CD4-positive, alpha-beta T cell (primary cell): ENCODE measurements at regions not wholly inside any gene's neighbourhood (a gene's known extent, or its start where the extent isn't known, plus 50 kb on each side); places are given as distances from the start of the nearest gene placed in this dataset.
"Not testable (repeated sequence)": the region's sequence is repeated elsewhere in the genome, so short reads cannot be mapped to it uniquely, and the experiment has no call there.

Experiments used
- ATAC-seq: fragments of 200-7000 bp; cut with Tn5 transposase; one replicate; pipeline ENCODE4 v1.10.0; 2022; ENCODE audit warnings: mild to moderate bottlenecking; ENCODE audit not compliant: poor library complexity
- CTCF ChIA-PET: fragments of 350-600 bp; sonication (Branson Sonifier 250); formaldehyde crosslinking; loops from one replicate; lab custom pipeline; 2021; ENCODE audit warnings: antibody characterized with exemption, inconsistent platforms; lab: Charles Lee
- POLR2A ChIA-PET: fragments of 350-600 bp; sonication (Branson Sonifier 250); formaldehyde crosslinking; loops from one replicate; lab custom pipeline; 2021; ENCODE audit warnings: antibody characterized with exemption, inconsistent platforms; lab: Charles Lee
- DNase-seq, 14 experiments: peaks; one replicate each; pipeline ENCODE4 v3.0.0-alpha.2; 2013 to 2020; ENCODE audit warnings: mixed read lengths in 2 of 14
- H3K27ac ChIP-seq, 2 donors: one replicate each; pipeline versions ENCODE4 v1.5.1 to v1.7.0; 2013; ENCODE audit warnings: low read length in 2 of 2, low read depth in 1 of 2, mild to moderate bottlenecking in 1 of 2
- H3K27me3 ChIP-seq, 2 experiments: 1 replicate in 1 of 2; 2 replicates in 1 of 2; pipeline versions ENCODE4 v1.6.1 to v1.7.0; 2013; ENCODE audit warnings: low read length in 2 of 2, control low read depth in 1 of 2, mild to moderate bottlenecking in 1 of 2, moderate library complexity in 1 of 2; ENCODE audit not compliant: insufficient read depth in 2 of 2, control insufficient read depth in 1 of 2
- H3K36me3 ChIP-seq: one replicate; pipeline ENCODE4 v1.6.1; 2013; ENCODE audit warnings: low read length, control low read depth; ENCODE audit not compliant: insufficient read depth
- H3K4me1 ChIP-seq: one replicate; pipeline ENCODE4 v1.6.1; 2013; ENCODE audit warnings: low read length, control low read depth; ENCODE audit not compliant: insufficient read depth
- H3K4me3 ChIP-seq: one replicate; pipeline ENCODE4 v1.5.1; 2013; ENCODE audit warnings: mild to moderate bottlenecking, low read length, moderate library complexity
- H3K9me3 ChIP-seq, 2 experiments: 1 replicate in 1 of 2; 2 replicates in 1 of 2; pipeline versions ENCODE4 v1.6.1 to v1.7.0; 2013; ENCODE audit warnings: low read length in 2 of 2, mild to moderate bottlenecking in 2 of 2, control low read depth in 1 of 2, moderate library complexity in 1 of 2; ENCODE audit not compliant: control insufficient read depth in 1 of 2, insufficient read depth in 1 of 2
- H3K27ac Mint-ChIP-seq: one replicate; pipeline ENCODE4 v1.8.0; 2020; ENCODE audit warnings: mixed read lengths
- H3K27me3 Mint-ChIP-seq: one replicate; pipeline ENCODE4 v1.8.0; 2021; ENCODE audit warnings: mixed read lengths
- H3K36me3 Mint-ChIP-seq: one replicate; pipeline ENCODE4 v1.8.0; 2021; ENCODE audit warnings: low read depth, mixed read lengths
- H3K4me1 Mint-ChIP-seq: one replicate; pipeline ENCODE4 v1.8.0; 2021; ENCODE audit warnings: low read depth, mixed read lengths
- H3K4me3 Mint-ChIP-seq: one replicate; pipeline ENCODE4 v1.8.0; 2020; ENCODE audit warnings: mild to moderate bottlenecking, mixed read lengths
- H3K9me3 Mint-ChIP-seq: one replicate; pipeline ENCODE4 v1.8.0; 2020; ENCODE audit warnings: mixed read lengths
- intact Hi-C, 2 experiments: fragments of 100-400 bp; cut with DNase I in 1 of 2; cut with micrococcal nuclease in 1 of 2; formaldehyde crosslinking; loops; one replicate each; pipeline versions ENCODE4 v1.15.1 to v1.9.0; 2023 to 2025; cut with DNase I, micrococcal nuclease
- TF ChIP-seq, protein P1 (sequence below): fragments of 200-600 bp; IDR thresholded peaks from one replicate; pipeline ENCODE4 v1.8.0; 2022; ENCODE audit warnings: antibody characterized with exemption, mild to moderate bottlenecking

DNA sequence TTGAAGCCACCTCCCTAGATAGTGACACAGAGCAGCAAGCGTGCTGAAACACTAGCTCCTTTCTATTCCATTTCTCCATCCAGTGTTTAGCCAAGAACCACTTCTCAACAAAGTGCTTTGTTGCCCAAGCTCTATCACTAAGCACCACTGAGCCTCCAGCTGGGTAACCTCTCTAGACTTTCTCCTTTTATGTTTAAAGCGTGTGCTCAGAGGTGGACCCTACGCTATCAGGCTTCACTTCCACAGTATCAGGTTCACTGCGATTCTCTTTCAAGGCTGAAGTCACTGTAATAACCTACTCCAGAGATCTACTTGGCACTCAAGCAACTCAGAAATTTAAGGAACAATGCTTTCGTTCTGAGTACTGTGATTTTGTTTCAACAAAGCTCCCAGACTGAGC lies 197.9 kb downstream of the LNPK start:
- no peak overlapping the region for H3K27ac Mint-ChIP-seq
- H3K27ac ChIP-seq: no peak overlapping the region

DNA sequence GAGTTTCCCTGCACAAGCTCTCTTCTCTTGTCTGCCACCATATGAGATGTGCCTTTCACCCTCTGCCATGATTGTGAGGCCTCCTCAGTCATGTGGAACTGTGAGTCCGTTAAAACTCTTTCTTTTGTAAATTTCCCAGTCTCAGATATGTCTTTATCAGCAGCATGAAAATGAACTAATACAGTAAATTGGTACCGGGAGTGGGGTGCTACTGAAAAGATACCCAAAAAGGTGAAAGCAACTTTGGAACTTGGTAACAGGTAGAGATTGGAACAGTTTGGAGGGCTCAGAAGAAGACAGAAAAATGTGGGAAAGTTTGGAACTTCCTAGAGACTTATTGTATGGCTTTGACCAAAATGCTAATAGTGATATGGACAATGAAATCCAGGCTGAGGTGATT lies 205.6 kb downstream of the LNPK start:
- H3K36me3 ChIP-seq, POLR2A ChIA-PET, CTCF ChIA-PET: not testable (repeated sequence)

More for the DNA sequence above, 197.9 kb downstream of the LNPK start:
- no peak overlapping the region for H3K4me3 Mint-ChIP-seq
- peaks cover 38% of the 10 kb centered on the region for H3K27me3 Mint-ChIP-seq
- Histone ChIP-seq H3K36me3 (no peaks in the 10 kb centered on the region), H3K4me3 (no peak overlapping the region), H3K4me1 (no peaks in the 10 kb centered on the region), H3K27me3 (no peaks in the 10 kb centered on the region), H3K9me3 (no peaks in the 10 kb centered on the region)
- H3K4me1 Mint-ChIP-seq: no peaks in the 10 kb centered on the region
- ChIA-PET POLR2A (no interaction called here), CTCF (no interaction called here)
- no peaks in the 10 kb centered on the region for H3K9me3 Mint-ChIP-seq
- TF ChIP-seq, protein P1, sequence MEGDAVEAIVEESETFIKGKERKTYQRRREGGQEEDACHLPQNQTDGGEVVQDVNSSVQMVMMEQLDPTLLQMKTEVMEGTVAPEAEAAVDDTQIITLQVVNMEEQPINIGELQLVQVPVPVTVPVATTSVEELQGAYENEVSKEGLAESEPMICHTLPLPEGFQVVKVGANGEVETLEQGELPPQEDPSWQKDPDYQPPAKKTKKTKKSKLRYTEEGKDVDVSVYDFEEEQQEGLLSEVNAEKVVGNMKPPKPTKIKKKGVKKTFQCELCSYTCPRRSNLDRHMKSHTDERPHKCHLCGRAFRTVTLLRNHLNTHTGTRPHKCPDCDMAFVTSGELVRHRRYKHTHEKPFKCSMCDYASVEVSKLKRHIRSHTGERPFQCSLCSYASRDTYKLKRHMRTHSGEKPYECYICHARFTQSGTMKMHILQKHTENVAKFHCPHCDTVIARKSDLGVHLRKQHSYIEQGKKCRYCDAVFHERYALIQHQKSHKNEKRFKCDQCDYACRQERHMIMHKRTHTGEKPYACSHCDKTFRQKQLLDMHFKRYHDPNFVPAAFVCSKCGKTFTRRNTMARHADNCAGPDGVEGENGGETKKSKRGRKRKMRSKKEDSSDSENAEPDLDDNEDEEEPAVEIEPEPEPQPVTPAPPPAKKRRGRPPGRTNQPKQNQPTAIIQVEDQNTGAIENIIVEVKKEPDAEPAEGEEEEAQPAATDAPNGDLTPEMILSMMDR: no peak
- DNase-seq (no peak), ATAC-seq (no peak)
- no peaks in the 10 kb centered on the region for H3K36me3 Mint-ChIP-seq
- intact Hi-C loops: no loop called here

DNA sequence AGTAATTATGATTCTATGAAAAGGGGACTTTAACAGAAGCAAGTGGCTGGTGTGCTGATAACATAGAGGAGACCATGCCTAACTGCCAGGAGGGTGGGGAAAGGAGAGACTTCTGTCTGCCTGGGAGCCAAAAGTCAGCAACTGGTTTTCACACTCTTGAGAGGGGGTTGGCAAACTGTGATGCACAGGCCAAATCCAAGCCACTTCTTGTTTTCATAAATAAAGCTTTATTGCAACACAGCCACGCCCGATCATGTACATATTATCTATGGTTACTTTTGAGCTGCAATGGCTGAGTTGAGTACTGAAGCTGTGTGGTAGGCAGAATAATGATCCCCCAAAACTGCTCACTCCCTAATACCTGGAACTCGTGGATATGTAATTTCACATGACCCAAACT lies 208.4 kb downstream of the LNPK start:
- CTCF ChIA-PET: no interaction called here

More for the DNA sequence above, 205.6 kb downstream of the LNPK start:
- H3K4me1 Mint-ChIP-seq, H3K27me3 Mint-ChIP-seq, H3K27me3 ChIP-seq, H3K27ac Mint-ChIP-seq, H3K27ac ChIP-seq, H3K4me3 Mint-ChIP-seq, H3K36me3 Mint-ChIP-seq, DNase-seq, H3K4me1 ChIP-seq, H3K4me3 ChIP-seq, ATAC-seq, intact Hi-C loops, H3K9me3 Mint-ChIP-seq: not testable (repeated sequence)
- H3K9me3 ChIP-seq: peaks cover 15 to 16% of the 10 kb centered on the region in 2 experiments

DNA sequence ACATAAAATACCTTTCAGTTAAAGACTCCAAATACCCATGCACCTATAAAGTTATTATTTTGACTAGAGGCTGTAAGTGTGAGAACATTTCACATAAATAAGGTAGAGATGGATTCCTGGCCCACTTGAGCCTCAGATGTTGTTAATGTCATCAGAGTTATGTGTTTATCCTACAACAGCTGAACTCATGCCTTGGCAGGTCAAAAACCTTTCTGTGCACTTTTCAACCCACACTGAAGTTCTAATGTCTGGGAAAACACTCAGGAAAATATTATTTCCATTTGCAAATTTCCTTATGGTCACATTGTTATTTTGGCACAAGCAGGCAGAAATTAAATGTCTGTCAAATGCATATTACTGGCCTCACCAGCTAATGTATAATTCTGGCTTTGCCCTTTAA lies 209.2 kb downstream of the LNPK start:
- peaks cover 15 to 16% of the 10 kb centered on the region in 2 experiments for H3K9me3 ChIP-seq
- no peak for DNase-seq
- no peaks in the 10 kb centered on the region for H3K36me3 ChIP-seq
- Mint-ChIP-seq H3K36me3 (no peaks in the 10 kb centered on the region), H3K9me3 (peaks cover 5% of the 10 kb centered on the region), H3K4me3 (no peak overlapping the region), H3K27me3 (no peaks in the 10 kb centered on the region), H3K27ac (no peak overlapping the region), H3K4me1 (no peaks in the 10 kb centered on the region)
- ChIA-PET POLR2A (no interaction called here), CTCF (no interaction called here)
- H3K4me1 ChIP-seq: no peaks in the 10 kb centered on the region
- no peak overlapping the region for H3K4me3 ChIP-seq
- intact Hi-C loops: no loop called here
- TF ChIP-seq, protein P1: no peak
- H3K27me3 ChIP-seq: no peaks in the 10 kb centered on the region
- ATAC-seq: no peak
- no peak overlapping the region for H3K27ac ChIP-seq

More for the DNA sequence above, 208.4 kb downstream of the LNPK start:
- Histone ChIP-seq H3K4me1 (no peaks in the 10 kb centered on the region), H3K9me3 (peaks cover 15 to 16% of the 10 kb centered on the region in 2 experiments), H3K27ac (no peak overlapping the region), H3K4me3 (no peak overlapping the region), H3K36me3 (no peaks in the 10 kb centered on the region), H3K27me3 (no peaks in the 10 kb centered on the region)
- TF ChIP-seq, protein P1: no peak
- Mint-ChIP-seq H3K4me1 (no peaks in the 10 kb centered on the region), H3K27me3 (no peaks in the 10 kb centered on the region), H3K9me3 (peaks cover 5% of the 10 kb centered on the region), H3K36me3 (no peaks in the 10 kb centered on the region), H3K27ac (no peak overlapping the region), H3K4me3 (no peak overlapping the region)
- intact Hi-C loops: no loop called here
- no peak for ATAC-seq
- POLR2A ChIA-PET: no interaction called here
- DNase-seq: no peak
